ENCODE measurements at regions not wholly inside any gene's neighbourhood (a gene's known extent, or its start where the extent isn't known, plus 50 kb on each side); places are given as distances from the start of the nearest gene placed in this dataset.

GRCh38 chr10:65234261-65234660 lies 1691.6 kb upstream of the LRRTM3 start:
- Histone ChIP-seq H4K20me1 (ENCODE audit: low read depth, low read length) (no peaks in the 10 kb centered on the region), H3F3A (ENCODE audit: insufficient read depth) (no peaks in the 10 kb centered on the region), H2AFZ (ENCODE audit: low read depth, low read length, severe bottlenecking) (no peak overlapping the region), H3K4me2 (ENCODE audit: low read depth, low read length, poor library complexity, severe bottlenecking) (no peak overlapping the region), H3K4me3 (ENCODE audit: insufficient read depth, low read length, poor library complexity, severe bottlenecking) (no peak overlapping the region), H3K36me3 (ENCODE audit: low read length) (no peaks in the 10 kb centered on the region), H3K27ac (ENCODE audit: low read depth, low read length) (no peak overlapping the region), H3K9me2 (replicated peaks; ENCODE audit: insufficient read depth, low read length) (no peaks in the 10 kb centered on the region), H3K27me3 (ENCODE audit: low read length) (no peaks in the 10 kb centered on the region), H3K9me3 (ENCODE audit: insufficient read depth, low read length) (no peaks in the 10 kb centered on the region), H3K9ac (ENCODE audit: low read length) (no peak overlapping the region), H3K79me2 (ENCODE audit: insufficient read depth, low read length) (no peaks in the 10 kb centered on the region)
- TF ChIP-seq EZH2phosphoT487 (conservative IDR thresholded peaks at IDR 0.05; ENCODE audit: low read length) (no peak), CTCF (IDR thresholded peaks at IDR 0.05; ENCODE audit: insufficient read depth, low read length, poor library complexity, severe bottlenecking) (no peak)

- no peak overlapping the region for H2AFZ ChIP-seq (ENCODE audit: low read depth, low read length, severe bottlenecking)
- H3K36me3 ChIP-seq (ENCODE audit: low read length): no peaks in the 10 kb centered on the region
- H3K4me2 ChIP-seq (ENCODE audit: low read depth, low read length, poor library complexity, severe bottlenecking): no peak overlapping the region
- no peaks in the 10 kb centered on the region for H3K9me3 ChIP-seq (ENCODE audit: insufficient read depth, low read length)
- no peaks in the 10 kb centered on the region for H3K9me2 ChIP-seq (replicated peaks; ENCODE audit: insufficient read depth, low read length)
- no peak for TF ChIP-seq EZH2phosphoT487 (conservative IDR thresholded peaks at IDR 0.05; ENCODE audit: low read length)
- TF ChIP-seq CTCF (IDR thresholded peaks at IDR 0.05; ENCODE audit: insufficient read depth, low read length, poor library complexity, severe bottlenecking): no peak
- no peaks in the 10 kb centered on the region for H4K20me1 ChIP-seq (ENCODE audit: low read depth, low read length)
- H3K4me3 ChIP-seq (ENCODE audit: insufficient read depth, low read length, poor library complexity, severe bottlenecking): no peak overlapping the region
- H3K27me3 ChIP-seq (ENCODE audit: low read length): no peaks in the 10 kb centered on the region
- H3K9ac ChIP-seq (ENCODE audit: low read length): no peak overlapping the region
- H3K79me2 ChIP-seq (ENCODE audit: insufficient read depth, low read length): no peaks in the 10 kb centered on the region
- H3K27ac ChIP-seq (ENCODE audit: low read depth, low read length): no peak overlapping the region
- H3F3A ChIP-seq (ENCODE audit: insufficient read depth): no peaks in the 10 kb centered on the region
Measured at GRCh38 chr10:65235266-65235665, 1690.6 kb upstream of the LRRTM3 start.

GRCh38 chr10:65235846-65236245 lies 1690.0 kb upstream of the LRRTM3 start:
- no peak overlapping the region for H3K9ac ChIP-seq (ENCODE audit: low read length)
- H3F3A ChIP-seq (ENCODE audit: insufficient read depth): no peaks in the 10 kb centered on the region
- H3K9me2 ChIP-seq (replicated peaks; ENCODE audit: insufficient read depth, low read length): no peaks in the 10 kb centered on the region
- no peak overlapping the region for H3K27ac ChIP-seq (ENCODE audit: low read depth, low read length)
- H3K27me3 ChIP-seq (ENCODE audit: low read length): no peaks in the 10 kb centered on the region
- H3K4me3 ChIP-seq (ENCODE audit: insufficient read depth, low read length, poor library complexity, severe bottlenecking): no peak overlapping the region
- no peak overlapping the region for H2AFZ ChIP-seq (ENCODE audit: low read depth, low read length, severe bottlenecking)
- H3K36me3 ChIP-seq (ENCODE audit: low read length): no peaks in the 10 kb centered on the region
- TF ChIP-seq CTCF (IDR thresholded peaks at IDR 0.05; ENCODE audit: insufficient read depth, low read length, poor library complexity, severe bottlenecking) (no peak), EZH2phosphoT487 (conservative IDR thresholded peaks at IDR 0.05; ENCODE audit: low read length) (no peak)
- no peaks in the 10 kb centered on the region for H3K79me2 ChIP-seq (ENCODE audit: insufficient read depth, low read length)
- no peaks in the 10 kb centered on the region for H4K20me1 ChIP-seq (ENCODE audit: low read depth, low read length)
- no peak overlapping the region for H3K4me2 ChIP-seq (ENCODE audit: low read depth, low read length, poor library complexity, severe bottlenecking)
- H3K9me3 ChIP-seq (ENCODE audit: insufficient read depth, low read length): no peaks in the 10 kb centered on the region
